Endodermal cell (in vitro differentiated cells): ENCODE measurements at regions not wholly inside any gene's neighbourhood (a gene's known extent, or its start where the extent isn't known, plus 50 kb on each side); places are given as distances from the start of the nearest gene placed in this dataset.
"Not testable (repeated sequence)": the region's sequence is repeated elsewhere in the genome, so short reads cannot be mapped to it uniquely, and the experiment has no call there.

Source experiments
- DNase-seq: peaks from one replicate; pipeline ENCODE4 v3.0.0-alpha.2; 2017
- H3K27ac ChIP-seq: 2 replicates; pipeline ENCODE4 v1.5.1; 2013; ENCODE audit warnings: mild to moderate bottlenecking, low read depth, low read length, moderate library complexity
- H3K27me3 ChIP-seq: 2 replicates; pipeline ENCODE4 v1.6.1; 2013; ENCODE audit warnings: mild to moderate bottlenecking, low read length, moderate library complexity; ENCODE audit not compliant: insufficient read depth, control insufficient read depth, poor library complexity, severe bottlenecking
- H3K36me3 ChIP-seq: 2 replicates; pipeline ENCODE4 v1.7.0; 2013; ENCODE audit warnings: mild to moderate bottlenecking, low read length, moderate library complexity; ENCODE audit not compliant: control insufficient read depth, insufficient read depth
- H3K4me1 ChIP-seq: one replicate; pipeline ENCODE4 v1.7.0; 2013; ENCODE audit warnings: low read length; ENCODE audit not compliant: control insufficient read depth, insufficient read depth
- H3K4me3 ChIP-seq: 2 replicates; pipeline ENCODE4 v1.5.1; 2013; ENCODE audit warnings: mild to moderate bottlenecking, low read length, moderate library complexity
- H3K9ac ChIP-seq: 2 replicates; pipeline ENCODE4 v1.6.1; 2013; ENCODE audit warnings: mild to moderate bottlenecking, low read length, moderate library complexity; ENCODE audit not compliant: poor library complexity, severe bottlenecking; ENCODE audit errors: extremely low read depth
- H3K9me3 ChIP-seq: 2 replicates; pipeline ENCODE4 v1.6.1; 2013; ENCODE audit warnings: mild to moderate bottlenecking, low read length, moderate library complexity; ENCODE audit not compliant: control insufficient read depth
- H3K27ac Mint-ChIP-seq: 2 replicates; pipeline ENCODE4 v1.8.0; 2020; ENCODE audit warnings: mixed read lengths
- H3K27me3 Mint-ChIP-seq: 2 replicates; pipeline ENCODE4 v1.8.0; 2021; ENCODE audit warnings: mild to moderate bottlenecking, mixed read lengths; ENCODE audit not compliant: insufficient read depth
- H3K36me3 Mint-ChIP-seq: 2 replicates; pipeline ENCODE4 v1.8.0; 2020; ENCODE audit warnings: low read depth, mixed read lengths
- H3K4me1 Mint-ChIP-seq: 2 replicates; pipeline ENCODE4 v1.8.0; 2020; ENCODE audit warnings: mixed read lengths
- H3K4me3 Mint-ChIP-seq: 2 replicates; pipeline ENCODE4 v1.8.0; 2020; ENCODE audit warnings: mild to moderate bottlenecking, moderate library complexity, mixed read lengths
- H3K9me3 Mint-ChIP-seq: 2 replicates; pipeline ENCODE4 v1.8.0; 2020; ENCODE audit warnings: mild to moderate bottlenecking, mixed read lengths
- WGBS, 2 experiments: methylation state at CpG; one replicate each; pipeline versions ENCODE4 v1.1.5 to v1.1.7; 2013; ENCODE audit warnings: missing lambda C conversion rate in 2 of 2, mixed read lengths in 1 of 2; ENCODE audit not compliant: insufficient coverage in 1 of 2, insufficient read length in 1 of 2; 5-methylcytosine and 5-hydroxymethylcytosine counted together
- TF ChIP-seq, protein P1 (sequence below): fragments of 200-600 bp; sonication (generic); conservative IDR thresholded peaks from 2 replicates; pipeline ENCODE4 v1.5.0; 2021; ENCODE audit warnings: antibody characterized with exemption, mild to moderate bottlenecking

DNA sequence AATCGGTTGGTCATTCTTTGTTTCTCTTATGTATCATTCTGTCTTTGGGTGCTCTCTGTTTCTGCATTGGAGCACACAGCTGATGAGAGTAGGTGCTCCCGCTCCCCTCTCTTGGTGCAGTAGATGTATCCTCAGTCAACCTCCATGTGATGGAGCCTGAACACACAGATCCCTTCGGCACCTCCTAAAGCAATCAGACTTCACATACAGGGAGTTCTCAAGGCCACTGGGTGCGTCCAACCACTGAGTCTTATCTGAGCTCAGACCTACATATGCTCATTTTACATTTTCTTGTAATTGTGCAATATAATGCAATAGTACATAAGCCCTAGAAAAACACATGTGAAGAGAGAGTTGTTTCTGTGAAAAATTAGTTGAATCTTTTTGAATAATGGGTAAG, 198.1 kb upstream of the ATP10A start:
- DNase-seq: no peak
- Histone ChIP-seq H3K27ac (no peak overlapping the region), H3K36me3 (no peaks in the 10 kb centered on the region), H3K9ac (no peak overlapping the region), H3K9me3 (peaks cover 9% of the 10 kb centered on the region), H3K4me3 (no peak overlapping the region), H3K4me1 (no peaks in the 10 kb centered on the region), H3K27me3 (no peaks in the 10 kb centered on the region)
- no peaks in the 10 kb centered on the region for H3K36me3 Mint-ChIP-seq
- TF ChIP-seq, protein P1, sequence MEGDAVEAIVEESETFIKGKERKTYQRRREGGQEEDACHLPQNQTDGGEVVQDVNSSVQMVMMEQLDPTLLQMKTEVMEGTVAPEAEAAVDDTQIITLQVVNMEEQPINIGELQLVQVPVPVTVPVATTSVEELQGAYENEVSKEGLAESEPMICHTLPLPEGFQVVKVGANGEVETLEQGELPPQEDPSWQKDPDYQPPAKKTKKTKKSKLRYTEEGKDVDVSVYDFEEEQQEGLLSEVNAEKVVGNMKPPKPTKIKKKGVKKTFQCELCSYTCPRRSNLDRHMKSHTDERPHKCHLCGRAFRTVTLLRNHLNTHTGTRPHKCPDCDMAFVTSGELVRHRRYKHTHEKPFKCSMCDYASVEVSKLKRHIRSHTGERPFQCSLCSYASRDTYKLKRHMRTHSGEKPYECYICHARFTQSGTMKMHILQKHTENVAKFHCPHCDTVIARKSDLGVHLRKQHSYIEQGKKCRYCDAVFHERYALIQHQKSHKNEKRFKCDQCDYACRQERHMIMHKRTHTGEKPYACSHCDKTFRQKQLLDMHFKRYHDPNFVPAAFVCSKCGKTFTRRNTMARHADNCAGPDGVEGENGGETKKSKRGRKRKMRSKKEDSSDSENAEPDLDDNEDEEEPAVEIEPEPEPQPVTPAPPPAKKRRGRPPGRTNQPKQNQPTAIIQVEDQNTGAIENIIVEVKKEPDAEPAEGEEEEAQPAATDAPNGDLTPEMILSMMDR: no peak
- peaks cover 3% of the 10 kb centered on the region for H3K4me1 Mint-ChIP-seq
- no peak overlapping the region for H3K27ac Mint-ChIP-seq
- H3K9me3 Mint-ChIP-seq: peaks cover 17% of the 10 kb centered on the region
- no peaks in the 10 kb centered on the region for H3K27me3 Mint-ChIP-seq
- H3K4me3 Mint-ChIP-seq: no peak overlapping the region
- WGBS, 2 experiments: 89 to 100% methylated on average over 3 to 4 of the region's 4 CpGs

DNA sequence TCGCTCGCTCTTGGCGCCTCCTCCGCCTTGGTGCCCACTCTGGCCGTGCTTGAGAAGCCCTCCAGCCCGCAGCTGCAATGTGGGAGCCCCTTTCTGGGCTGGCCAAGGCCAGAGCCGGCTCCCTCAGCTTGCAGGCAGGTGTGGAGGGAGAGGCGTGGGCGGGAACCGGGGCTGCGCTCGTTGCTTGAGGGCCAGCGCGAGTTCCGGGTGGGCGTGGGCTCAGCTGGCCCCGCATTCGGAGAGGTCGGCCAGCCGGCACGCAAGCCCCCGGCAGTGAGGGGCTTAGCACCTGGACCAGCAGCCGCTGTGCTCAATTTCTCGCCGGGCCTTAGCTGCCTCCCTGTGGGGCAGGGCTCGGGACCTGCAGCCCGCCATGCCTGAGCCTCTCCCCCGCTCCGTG, 193.6 kb upstream of the ATP10A start:
- not testable (repeated sequence) for H3K9me3 ChIP-seq, H3K36me3 ChIP-seq, H3K4me3 ChIP-seq, H3K9ac ChIP-seq, H3K4me1 ChIP-seq, H3K27me3 ChIP-seq, H3K27ac ChIP-seq, H3K27me3 Mint-ChIP-seq, H3K27ac Mint-ChIP-seq, DNase-seq, H3K4me1 Mint-ChIP-seq, H3K4me3 Mint-ChIP-seq, H3K36me3 Mint-ChIP-seq
- WGBS, 2 experiments: 93 to 100% methylated on average over 7 to 29 of the region's 29 CpGs
- H3K9me3 Mint-ChIP-seq: peaks cover 17% of the 10 kb centered on the region

- Histone ChIP-seq H3K27ac (no peak overlapping the region), H3K9ac (no peak overlapping the region), H3K36me3 (no peaks in the 10 kb centered on the region), H3K4me3 (no peak overlapping the region), H3K9me3 (no peaks in the 10 kb centered on the region), H3K4me1 (no peaks in the 10 kb centered on the region), H3K27me3 (no peaks in the 10 kb centered on the region)
- TF ChIP-seq, protein P1: no peak
- Mint-ChIP-seq H3K27me3 (peaks cover 2% of the 10 kb centered on the region), H3K4me3 (no peak overlapping the region), H3K9me3 (no peaks in the 10 kb centered on the region), H3K4me1 (no peaks in the 10 kb centered on the region), H3K27ac (no peak overlapping the region), H3K36me3 (no peaks in the 10 kb centered on the region)
- 88 to 93% methylated on average over 10 to 14 of the region's 14 CpGs for WGBS, 2 experiments
- no peak for DNase-seq
Observed at GRCh38 chr15:26051761-26052675, 188.9 kb upstream of the ATP10A start.
